ENCODE measurements at regions not wholly inside any gene's neighbourhood (a gene's known extent, or its start where the extent isn't known, plus 50 kb on each side); places are given as distances from the start of the nearest gene placed in this dataset.

DNA sequence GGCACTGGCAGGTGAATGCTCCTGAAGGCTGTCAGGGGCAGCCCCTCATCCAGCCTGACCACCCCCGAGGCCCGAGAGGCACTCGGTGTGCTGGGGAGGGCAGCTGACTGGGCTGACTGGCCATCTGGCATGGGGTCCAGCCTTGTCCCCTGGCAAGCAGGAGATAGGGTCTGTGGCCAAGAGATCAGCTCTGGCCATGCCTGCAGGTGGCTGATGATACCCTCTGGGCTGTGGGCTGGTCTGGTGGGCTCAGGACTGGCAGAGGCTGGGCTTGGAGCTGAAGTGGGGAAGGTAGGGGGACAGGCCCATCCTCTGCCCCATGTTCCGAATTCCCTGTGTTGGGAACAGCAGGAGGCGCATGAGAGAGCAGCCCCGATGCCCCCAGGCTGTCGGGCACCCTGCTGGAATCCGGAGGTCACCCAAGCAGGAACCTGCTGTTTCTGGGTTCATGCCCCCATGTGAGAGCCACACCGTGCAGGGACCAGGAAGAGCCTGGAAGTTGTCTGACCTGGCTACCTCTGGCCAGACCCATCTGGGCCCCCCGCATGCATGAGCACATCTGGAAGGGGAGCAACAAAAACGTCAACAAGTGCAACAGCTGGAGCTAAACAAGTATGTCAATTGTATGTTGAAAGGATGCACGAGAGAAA, 527.0 kb downstream of the TBC1D22A start:
- Histone ChIP-seq H3K36me3 (no peaks in the 10 kb centered on the region), H3K27ac (no peak overlapping the region), H3K4me3 (no peak overlapping the region), H3K27me3 (peaks cover 0 to 42% (median 0%) of the 10 kb centered on the region in 3 donors), H3K4me1 (peaks cover 4 to 17% (median 9%) of the 10 kb centered on the region in 4 donors), H3K9me3 (no peaks in the 10 kb centered on the region)
- no peak for DNase-seq
- intact Hi-C loops (cut with DNase I; ENCODE audit: low total_unique reads) = no loop called here
- WGBS, 5 donors = 74 to 82% (median 78%) methylated on average over 12 of the region's 12 CpGs
- TF ChIP-seq EP300 (IDR thresholded peaks at IDR 0.05) (no peak), POLR2AphosphoS5 (IDR thresholded peaks at IDR 0.05) (no peak), POLR2A (IDR thresholded peaks at IDR 0.05) (no peak)
- TF ChIP-seq, protein P1, sequence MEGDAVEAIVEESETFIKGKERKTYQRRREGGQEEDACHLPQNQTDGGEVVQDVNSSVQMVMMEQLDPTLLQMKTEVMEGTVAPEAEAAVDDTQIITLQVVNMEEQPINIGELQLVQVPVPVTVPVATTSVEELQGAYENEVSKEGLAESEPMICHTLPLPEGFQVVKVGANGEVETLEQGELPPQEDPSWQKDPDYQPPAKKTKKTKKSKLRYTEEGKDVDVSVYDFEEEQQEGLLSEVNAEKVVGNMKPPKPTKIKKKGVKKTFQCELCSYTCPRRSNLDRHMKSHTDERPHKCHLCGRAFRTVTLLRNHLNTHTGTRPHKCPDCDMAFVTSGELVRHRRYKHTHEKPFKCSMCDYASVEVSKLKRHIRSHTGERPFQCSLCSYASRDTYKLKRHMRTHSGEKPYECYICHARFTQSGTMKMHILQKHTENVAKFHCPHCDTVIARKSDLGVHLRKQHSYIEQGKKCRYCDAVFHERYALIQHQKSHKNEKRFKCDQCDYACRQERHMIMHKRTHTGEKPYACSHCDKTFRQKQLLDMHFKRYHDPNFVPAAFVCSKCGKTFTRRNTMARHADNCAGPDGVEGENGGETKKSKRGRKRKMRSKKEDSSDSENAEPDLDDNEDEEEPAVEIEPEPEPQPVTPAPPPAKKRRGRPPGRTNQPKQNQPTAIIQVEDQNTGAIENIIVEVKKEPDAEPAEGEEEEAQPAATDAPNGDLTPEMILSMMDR (IDR thresholded peaks at IDR 0.05) = no peak

DNA sequence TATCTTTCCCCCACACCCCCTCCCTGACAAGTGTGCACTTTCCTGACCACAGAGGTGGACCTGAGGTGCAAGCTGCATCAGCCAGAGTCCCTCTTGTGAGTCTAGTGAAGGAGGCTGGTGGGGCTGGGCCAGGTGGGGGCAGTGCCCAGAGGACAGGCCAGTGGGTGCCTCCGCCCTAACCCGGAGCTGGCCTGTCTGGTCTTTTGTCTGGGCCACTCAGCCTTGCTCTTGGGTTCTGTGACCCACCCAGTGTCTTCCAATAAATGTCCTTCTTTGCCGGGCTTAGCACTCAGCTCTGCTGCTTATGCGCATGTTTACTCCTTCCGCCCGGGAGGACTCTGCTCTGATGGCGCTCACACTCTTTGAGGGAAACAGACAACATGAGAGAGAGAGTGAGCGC, 526.2 kb downstream of the TBC1D22A start:
- Histone ChIP-seq H3K27me3 (peaks cover 0 to 42% (median 0%) of the 10 kb centered on the region in 3 donors), H3K27ac (no peak overlapping the region), H3K4me1 (peaks cover 4 to 12% (median 9%) of the 10 kb centered on the region in 4 donors), H3K9me3 (no peaks in the 10 kb centered on the region), H3K36me3 (no peaks in the 10 kb centered on the region), H3K4me3 (no peak overlapping the region)
- intact Hi-C loops (cut with DNase I; ENCODE audit: low total_unique reads) = no loop called here
- WGBS, 5 donors = 71 to 86% (median 79%) methylated on average over 8 of the region's 8 CpGs
- TF ChIP-seq, protein P1 (IDR thresholded peaks at IDR 0.05) = no peak
- no peak for TF ChIP-seq EP300 (IDR thresholded peaks at IDR 0.05)
- no peak for TF ChIP-seq POLR2AphosphoS5 (IDR thresholded peaks at IDR 0.05)
- no peak for TF ChIP-seq POLR2A (IDR thresholded peaks at IDR 0.05)
- no peak for DNase-seq

DNA sequence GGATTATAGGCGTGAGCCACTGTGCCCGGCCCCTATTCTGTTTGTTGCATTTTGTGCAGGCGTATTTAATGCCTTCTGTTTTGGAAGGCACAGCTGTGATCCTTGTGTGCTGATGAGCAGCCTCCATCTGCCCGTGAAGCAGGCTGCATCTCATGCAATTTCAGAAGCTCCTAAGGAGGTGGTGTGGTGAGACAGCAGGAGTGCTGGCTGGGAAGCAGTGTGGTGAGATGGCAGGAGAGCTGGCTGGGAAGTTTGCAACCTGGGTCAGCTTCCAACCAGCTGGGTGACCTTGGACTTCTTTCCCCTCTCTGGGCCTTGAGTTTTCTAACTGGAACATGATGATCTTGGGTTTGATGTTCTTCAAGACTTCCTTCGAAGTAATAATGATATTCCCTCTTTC, 525.1 kb downstream of the TBC1D22A start:
- Histone ChIP-seq H3K4me3 (no peak overlapping the region), H3K27me3 (peaks cover 0 to 50% (median 0%) of the 10 kb centered on the region in 3 donors), H3K4me1 (peaks cover 0 to 10% (median 5%) of the 10 kb centered on the region in 4 donors), H3K27ac (no peak overlapping the region), H3K36me3 (no peaks in the 10 kb centered on the region), H3K9me3 (no peaks in the 10 kb centered on the region)
- intact Hi-C loops (cut with DNase I; ENCODE audit: low total_unique reads) = no loop called here
- WGBS, 5 donors = 81 to 87% (median 85%) methylated on average over 5 of the region's 5 CpGs
- no peak for DNase-seq
- TF ChIP-seq POLR2A (IDR thresholded peaks at IDR 0.05) = no peak
- no peak for TF ChIP-seq POLR2AphosphoS5 (IDR thresholded peaks at IDR 0.05)
- TF ChIP-seq EP300 (IDR thresholded peaks at IDR 0.05) = no peak
- TF ChIP-seq, protein P1 (IDR thresholded peaks at IDR 0.05) = no peak

GRCh38 chr22:47286590-47286989, 524.1 kb downstream of the TBC1D22A start:
- TF ChIP-seq, protein P1 (IDR thresholded peaks at IDR 0.05) = no peak
- TF ChIP-seq POLR2AphosphoS5 (IDR thresholded peaks at IDR 0.05) (no peak), EP300 (IDR thresholded peaks at IDR 0.05) (no peak), POLR2A (IDR thresholded peaks at IDR 0.05) (no peak)
- 62 to 87% (median 68%) methylated on average over 6 to 7 of the region's 7 CpGs for WGBS, 5 donors
- Histone ChIP-seq H3K4me1 (peaks cover 0 to under 1% (median 0%) of the 10 kb centered on the region in 4 donors), H3K27me3 (peaks cover 0 to 59% (median 0%) of the 10 kb centered on the region in 3 donors), H3K4me3 (no peak overlapping the region), H3K27ac (no peak overlapping the region), H3K9me3 (no peaks in the 10 kb centered on the region), H3K36me3 (no peaks in the 10 kb centered on the region)
- intact Hi-C loops (cut with DNase I; ENCODE audit: low total_unique reads) = no loop called here
- DNase-seq = no peak
